MM.1S (cell line): ENCODE measurements at regions not wholly inside any gene's neighbourhood (a gene's known extent, or its start where the extent isn't known, plus 50 kb on each side); places are given as distances from the start of the nearest gene placed in this dataset.

Source experiments
- DNase-seq: peaks from one replicate; pipeline ENCODE4 v3.0.0-alpha.2; 2015
- H2AFZ ChIP-seq: fragments of 300-600 bp; sonication (generic); 2 replicates; pipeline ENCODE4 v1.6.0; 2016; ENCODE audit warnings: antibody characterized with exemption, low read length
- H3F3A ChIP-seq: fragments of 300-600 bp; sonication (generic); 2 replicates; pipeline ENCODE4 v1.6.1; 2016; ENCODE audit warnings: mild to moderate bottlenecking, antibody characterized with exemption, low read length, moderate library complexity, mixed read lengths; ENCODE audit not compliant: insufficient read depth
- H3K27ac ChIP-seq: fragments of 300-600 bp; sonication (generic); 2 replicates; pipeline ENCODE4 v1.5.1; 2016; ENCODE audit warnings: mild to moderate bottlenecking, low read length
- H3K27me3 ChIP-seq: fragments of 300-600 bp; sonication (generic); replicated peaks from 2 replicates; pipeline ENCODE4 v1.6.0; 2016; ENCODE audit warnings: low read length; ENCODE audit not compliant: insufficient read depth
- H3K36me3 ChIP-seq: fragments of 300-600 bp; sonication (generic); replicated peaks from 2 replicates; pipeline ENCODE4 v1.6.1; 2016; ENCODE audit warnings: mild to moderate bottlenecking, low read length, mixed read lengths; ENCODE audit not compliant: insufficient read depth
- H3K4me1 ChIP-seq: fragments of 300-600 bp; sonication (generic); 2 replicates; pipeline ENCODE4 v1.6.1; 2016; ENCODE audit warnings: low read length, mixed read lengths
- H3K4me2 ChIP-seq: fragments of 300-600 bp; sonication (generic); 2 replicates; pipeline ENCODE4 v1.6.0; 2016; ENCODE audit warnings: low read depth, low read length
- H3K4me3 ChIP-seq: fragments of 300-600 bp; sonication (generic); 2 replicates; pipeline ENCODE4 v1.5.1; 2016; ENCODE audit warnings: low read length, mixed read lengths
- H3K79me2 ChIP-seq: fragments of 300-600 bp; sonication (generic); 2 replicates; pipeline ENCODE4 v1.6.1; 2016; ENCODE audit warnings: mixed run types, low read length, mixed read lengths
- H3K9ac ChIP-seq: fragments of 300-600 bp; sonication (generic); 2 replicates; pipeline ENCODE4 v1.6.1; 2016; ENCODE audit warnings: low read length, mixed read lengths
- H3K9me2 ChIP-seq: fragments of 300-600 bp; sonication (generic); replicated peaks from 2 replicates; pipeline ENCODE4 v1.6.1; 2016; ENCODE audit warnings: mild to moderate bottlenecking, low read length, mixed read lengths; ENCODE audit not compliant: insufficient read depth
- H3K9me3 ChIP-seq: fragments of 300-600 bp; sonication (generic); replicated peaks from 2 replicates; pipeline ENCODE4 v1.6.1; 2016; ENCODE audit warnings: mild to moderate bottlenecking, low read length, mixed read lengths; ENCODE audit not compliant: insufficient read depth
- H4K20me1 ChIP-seq: fragments of 300-600 bp; sonication (generic); 2 replicates; pipeline ENCODE4 v1.6.1; 2016; ENCODE audit warnings: mild to moderate bottlenecking, low read length, moderate library complexity, mixed read lengths; ENCODE audit not compliant: insufficient read depth
- CTCF ChIP-seq: fragments of 300-600 bp; sonication (generic); IDR thresholded peaks from 2 replicates; pipeline ENCODE4 v1.5.1; 2016; ENCODE audit warnings: antibody characterized with exemption, low read length, mixed read lengths
- EZH2 ChIP-seq: fragments of 300-600 bp; sonication (generic); optimal IDR thresholded peaks from 2 replicates; pipeline ENCODE3; 2017; ENCODE audit warnings: low read depth, mild to moderate bottlenecking, antibody characterized with exemption, low read length, mixed read lengths
- EZH2phosphoT487 ChIP-seq: fragments of 300-600 bp; sonication (generic); IDR thresholded peaks from 2 replicates; pipeline ENCODE4 v1.6.1; 2018; ENCODE audit warnings: antibody characterized with exemption, low read length

GRCh38 chr5:38743562-38743961 lies 102.2 kb upstream of the OSMR start:
- H3K4me3 ChIP-seq, result no peak overlapping the region
- H3F3A ChIP-seq, result no peaks in the 10 kb centered on the region
- no peaks in the 10 kb centered on the region for H3K9me3 ChIP-seq
- no peaks in the 10 kb centered on the region for H4K20me1 ChIP-seq
- H3K4me2 ChIP-seq, result no peak overlapping the region
- no peak for TF ChIP-seq CTCF
- no peak for TF ChIP-seq EZH2
- TF ChIP-seq EZH2phosphoT487, result no peak
- H3K4me1 ChIP-seq, result no peaks in the 10 kb centered on the region
- no peak for DNase-seq
- H3K9ac ChIP-seq, result no peak overlapping the region
- H3K9me2 ChIP-seq, result no peaks in the 10 kb centered on the region
- no peak overlapping the region for H2AFZ ChIP-seq
- H3K27me3 ChIP-seq, result no peaks in the 10 kb centered on the region
- no peak overlapping the region for H3K27ac ChIP-seq
- no peaks in the 10 kb centered on the region for H3K79me2 ChIP-seq
- no peaks in the 10 kb centered on the region for H3K36me3 ChIP-seq

- DNase-seq, result no peak
- no peak overlapping the region for H3K4me2 ChIP-seq
- no peaks in the 10 kb centered on the region for H3F3A ChIP-seq
- H3K36me3 ChIP-seq, result no peaks in the 10 kb centered on the region
- H3K9ac ChIP-seq, result no peak overlapping the region
- H3K4me3 ChIP-seq, result no peak overlapping the region
- TF ChIP-seq EZH2phosphoT487 (no peak), EZH2 (no peak), CTCF (no peak)
- H3K27me3 ChIP-seq, result no peaks in the 10 kb centered on the region
- H3K9me3 ChIP-seq, result no peaks in the 10 kb centered on the region
- no peaks in the 10 kb centered on the region for H3K4me1 ChIP-seq
- H3K79me2 ChIP-seq, result no peaks in the 10 kb centered on the region
- no peaks in the 10 kb centered on the region for H3K9me2 ChIP-seq
- H3K27ac ChIP-seq, result no peak overlapping the region
- no peaks in the 10 kb centered on the region for H4K20me1 ChIP-seq
- no peak overlapping the region for H2AFZ ChIP-seq
These were observed 99.7 kb upstream of the OSMR start for GRCh38 chr5:38745836-38746732.

GRCh38 chr5:38749861-38750260 lies 96.0 kb upstream of the OSMR start:
- no peak overlapping the region for H3K4me2 ChIP-seq
- H3K9me3 ChIP-seq, result no peaks in the 10 kb centered on the region
- H3K79me2 ChIP-seq, result no peaks in the 10 kb centered on the region
- no peak overlapping the region for H3K4me3 ChIP-seq
- H4K20me1 ChIP-seq, result no peaks in the 10 kb centered on the region
- H3K9ac ChIP-seq, result no peak overlapping the region
- H2AFZ ChIP-seq, result no peak overlapping the region
- DNase-seq, result no peak
- no peak for TF ChIP-seq CTCF
- TF ChIP-seq EZH2, result no peak
- no peak for TF ChIP-seq EZH2phosphoT487
- no peaks in the 10 kb centered on the region for H3F3A ChIP-seq
- H3K27me3 ChIP-seq, result no peaks in the 10 kb centered on the region
- H3K9me2 ChIP-seq, result no peaks in the 10 kb centered on the region
- H3K27ac ChIP-seq, result no peak overlapping the region
- H3K36me3 ChIP-seq, result no peaks in the 10 kb centered on the region
- H3K4me1 ChIP-seq, result no peaks in the 10 kb centered on the region
